ENCODE measurements at regions not wholly inside any gene's neighbourhood (a gene's known extent, or its start where the extent isn't known, plus 50 kb on each side); places are given as distances from the start of the nearest gene placed in this dataset.

- Histone ChIP-seq H3K4me2 (ENCODE audit: low read depth, low read length) (no peak overlapping the region), H4K20me1 (ENCODE audit: insufficient read depth, low read length) (no peaks in the 10 kb centered on the region), H3K36me3 (replicated peaks in 1 of 2; ENCODE audit: control insufficient read depth in 1 of 2, insufficient read depth in 2 of 2, low read length in 2 of 2) (no peaks in the 10 kb centered on the region), H3K4me3 (replicated peaks in 1 of 3; ENCODE audit: insufficient read depth in 1 of 3, low read depth in 2 of 3, low read length in 3 of 3) (no peak overlapping the region), H3K27me3 (ENCODE audit: control insufficient read depth in 1 of 2, insufficient read depth in 2 of 2, low read length in 2 of 2) (no peaks in the 10 kb centered on the region), H3K9ac (ENCODE audit: insufficient read depth, low read depth, low read length) (no peak overlapping the region), H3K9me3 (ENCODE audit: low read length) (peaks cover 27% of the 10 kb centered on the region), H3K27ac (ENCODE audit: extremely low read length, insufficient read depth, low read length) (no peak overlapping the region), H3K4me1 (ENCODE audit: insufficient read depth, low read length) (no peaks in the 10 kb centered on the region), H2AFZ (ENCODE audit: low read length) (no peak overlapping the region), H3K79me2 (ENCODE audit: insufficient read depth, low read length) (no peaks in the 10 kb centered on the region)
- CTCF ChIA-PET (ENCODE audit: low intra/inter-chr PET ratio, low total read pairs): no interaction called here
- no TSS peak for BruUV-seq (replicated peaks)
- POLR2A ChIA-PET: no interaction called here
- DNase-seq (ENCODE audit: low spot score): no peak
- in situ Hi-C loops (cut with HindIII; ENCODE audit: extremely low pct_ligation_motif_present, low pct_unique_long_range_greater_than_20kb) (no loop called here), intact Hi-C loops (cut with micrococcal nuclease; ENCODE audit: unreplicated experiment) (no loop called here)
- WGBS (ENCODE audit: low lambda C conversion rate): 2% methylated on average over 4 of the region's 4 CpGs
- ATAC-seq: no peak
- FAIRE-seq: no peak
- TF ChIP-seq KDM5A (IDR thresholded peaks at IDR 0.05; ENCODE audit: borderline replicate concordance, low read length) (no peak), ATF4 (CRISPR knock-in tag; IDR thresholded peaks at IDR 0.05) (no peak), ZNF335 (CRISPR knock-in tag; IDR thresholded peaks at IDR 0.05) (no peak), ZSCAN20 (CRISPR knock-in tag; IDR thresholded peaks at IDR 0.05; ENCODE audit: borderline replicate concordance) (no peak), CREM (IDR thresholded peaks at IDR 0.05) (no peak), CREM (CRISPR knock-in tag; IDR thresholded peaks at IDR 0.05) (no peak), AKAP8 (CRISPR knock-in tag; IDR thresholded peaks at IDR 0.05) (no peak), ZNF557 (CRISPR knock-in tag; IDR thresholded peaks at IDR 0.05) (no peak), GMEB2 (CRISPR knock-in tag; IDR thresholded peaks at IDR 0.05; ENCODE audit: low read depth) (no peak), ATF6 (CRISPR knock-in tag; conservative IDR thresholded peaks at IDR 0.05) (no peak), ZNF180 (CRISPR knock-in tag; IDR thresholded peaks at IDR 0.05; ENCODE audit: borderline replicate concordance, low read depth) (no peak), HES4 (CRISPR knock-in tag; IDR thresholded peaks at IDR 0.05; ENCODE audit: borderline replicate concordance) (no peak), RNF219 (CRISPR knock-in tag; IDR thresholded peaks at IDR 0.05) (no peak), PLRG1 (conservative IDR thresholded peaks at IDR 0.05) (no peak), CHD4 (IDR thresholded peaks at IDR 0.05; ENCODE audit: borderline replicate concordance, low read length) (no peak), NFYB (CRISPR knock-in tag; IDR thresholded peaks at IDR 0.05) (no peak), MZF1 (CRISPR knock-in tag; IDR thresholded peaks at IDR 0.05; ENCODE audit: borderline replicate concordance) (no peak), ZFP36 (IDR thresholded peaks at IDR 0.05; ENCODE audit: borderline replicate concordance, low read depth, low read length, partially characterized antibody) (no peak), EEA1 (CRISPR knock-in tag; IDR thresholded peaks at IDR 0.05; ENCODE audit: borderline replicate concordance) (no peak), ZNF138 (CRISPR knock-in tag; IDR thresholded peaks at IDR 0.05; ENCODE audit: low read depth) (no peak)
These were observed 857.3 kb downstream of the FRK start for GRCh38 chr6:115203381-115203780.

Measured in HepG2 (cell line).